ENCODE measurements at regions not wholly inside any gene's neighbourhood (a gene's known extent, or its start where the extent isn't known, plus 50 kb on each side); places are given as distances from the start of the nearest gene placed in this dataset.
A peak's percentile ranks its signal among the peaks of the same experiment; 100 is the strongest.

DNA sequence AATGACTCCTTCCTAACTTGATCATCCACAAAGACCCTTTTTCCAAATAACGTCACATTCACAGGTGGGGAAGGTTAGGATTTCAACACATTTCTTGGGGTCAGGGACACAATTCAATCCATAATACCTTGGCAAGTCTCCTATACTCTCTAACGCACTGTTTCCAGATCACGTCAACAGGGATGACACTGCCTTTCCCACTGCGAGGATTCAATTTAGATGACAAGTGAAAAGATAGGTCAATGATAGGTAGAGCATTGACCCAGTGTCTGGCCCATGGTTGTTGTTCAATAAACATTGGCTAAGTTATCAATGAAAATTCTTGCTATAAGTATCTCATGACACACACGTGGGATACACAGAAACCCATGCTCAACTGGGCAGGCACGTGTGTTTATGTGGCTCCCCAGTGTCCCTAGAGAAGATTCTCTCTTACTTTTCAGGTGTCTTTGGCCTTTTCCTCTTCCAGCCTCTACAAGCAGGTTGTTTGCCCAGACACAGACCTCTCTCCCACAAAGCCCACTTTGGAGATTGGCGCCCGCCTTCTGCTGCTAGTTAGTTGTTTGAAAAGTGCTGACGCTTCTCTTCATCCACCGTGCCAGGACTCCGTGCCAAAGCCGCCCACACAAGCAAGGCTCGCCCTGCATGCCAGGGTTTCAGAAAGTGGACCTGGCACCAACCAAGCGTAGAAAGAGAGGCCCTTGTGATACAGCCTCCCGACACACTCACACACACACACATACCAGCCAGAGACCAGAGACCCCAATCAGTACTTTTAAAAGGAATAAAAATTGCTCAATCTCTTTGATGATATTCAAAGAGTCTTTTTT lies 594.5 kb downstream of the BNC2 start:
- Mint-ChIP-seq H3K36me3 (no peaks in the 10 kb centered on the region), H3K4me1 (ENCODE audit: unreplicated experiment) (peaks cover 32% of the 10 kb centered on the region), H3K9me3 (peaks cover 7% of the 10 kb centered on the region), H3K27me3 (peaks cover 3% of the 10 kb centered on the region), H3K27ac (no peak overlapping the region), H3K4me3 (no peak overlapping the region)
- no peak for DNase-seq (ENCODE audit: extremely low spot score, unreplicated experiment)
- TF ChIP-seq, protein P1, sequence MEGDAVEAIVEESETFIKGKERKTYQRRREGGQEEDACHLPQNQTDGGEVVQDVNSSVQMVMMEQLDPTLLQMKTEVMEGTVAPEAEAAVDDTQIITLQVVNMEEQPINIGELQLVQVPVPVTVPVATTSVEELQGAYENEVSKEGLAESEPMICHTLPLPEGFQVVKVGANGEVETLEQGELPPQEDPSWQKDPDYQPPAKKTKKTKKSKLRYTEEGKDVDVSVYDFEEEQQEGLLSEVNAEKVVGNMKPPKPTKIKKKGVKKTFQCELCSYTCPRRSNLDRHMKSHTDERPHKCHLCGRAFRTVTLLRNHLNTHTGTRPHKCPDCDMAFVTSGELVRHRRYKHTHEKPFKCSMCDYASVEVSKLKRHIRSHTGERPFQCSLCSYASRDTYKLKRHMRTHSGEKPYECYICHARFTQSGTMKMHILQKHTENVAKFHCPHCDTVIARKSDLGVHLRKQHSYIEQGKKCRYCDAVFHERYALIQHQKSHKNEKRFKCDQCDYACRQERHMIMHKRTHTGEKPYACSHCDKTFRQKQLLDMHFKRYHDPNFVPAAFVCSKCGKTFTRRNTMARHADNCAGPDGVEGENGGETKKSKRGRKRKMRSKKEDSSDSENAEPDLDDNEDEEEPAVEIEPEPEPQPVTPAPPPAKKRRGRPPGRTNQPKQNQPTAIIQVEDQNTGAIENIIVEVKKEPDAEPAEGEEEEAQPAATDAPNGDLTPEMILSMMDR (conservative IDR thresholded peaks at IDR 0.05): no peak

DNA sequence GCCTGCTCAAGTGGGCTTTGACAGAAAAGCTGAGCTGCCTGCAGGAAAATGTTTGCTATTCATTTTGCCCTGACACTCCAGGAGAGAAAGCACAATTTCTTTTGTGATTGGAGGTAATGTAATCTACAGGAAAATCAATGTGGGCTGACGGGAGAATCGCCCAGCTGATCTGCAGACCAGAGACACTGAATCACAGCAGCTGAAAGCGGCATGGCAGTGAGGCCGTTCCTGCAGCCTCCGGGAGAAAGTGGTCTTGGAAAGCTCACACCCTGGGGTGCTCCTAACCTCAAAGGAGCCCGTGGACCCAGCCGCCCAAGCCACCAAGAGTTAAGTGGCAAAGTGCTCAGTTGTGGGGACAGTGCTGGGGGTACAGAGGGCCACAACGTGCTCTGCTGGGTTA lies 593.6 kb downstream of the BNC2 start:
- Mint-ChIP-seq H3K27ac (no peak overlapping the region), H3K27me3 (peaks cover 3% of the 10 kb centered on the region), H3K36me3 (no peaks in the 10 kb centered on the region), H3K4me1 (ENCODE audit: unreplicated experiment) (peaks cover 39% of the 10 kb centered on the region), H3K9me3 (peaks cover 10% of the 10 kb centered on the region), H3K4me3 (no peak overlapping the region)
- no peak for DNase-seq (ENCODE audit: extremely low spot score, unreplicated experiment)
- TF ChIP-seq, protein P1 (conservative IDR thresholded peaks at IDR 0.05): no peak

DNA sequence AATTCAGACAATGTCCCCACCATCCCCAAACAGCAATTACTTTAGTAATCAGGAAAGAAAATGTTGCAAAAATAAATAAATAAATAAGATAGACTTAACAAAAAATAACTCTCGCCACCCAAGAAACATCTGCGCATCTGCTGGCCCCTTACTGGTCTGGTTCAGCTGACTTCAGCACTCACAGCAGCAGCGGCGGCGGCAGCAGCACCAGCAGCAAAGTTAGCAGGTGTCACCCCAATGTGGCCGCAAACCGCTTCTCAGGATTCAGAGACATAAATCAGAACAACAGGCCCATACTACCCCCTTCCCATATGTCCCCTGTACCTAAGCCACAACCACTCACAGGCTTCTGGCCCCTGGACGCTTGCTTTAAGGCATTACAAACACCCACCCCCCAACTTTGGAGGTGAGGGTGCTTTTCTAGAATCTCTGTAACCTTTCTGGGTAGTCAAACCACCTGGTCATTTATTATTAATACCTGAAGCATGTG lies 593.0 kb downstream of the BNC2 start:
- H3K36me3 Mint-ChIP-seq: no peaks in the 10 kb centered on the region
- TF ChIP-seq, protein P1 (conservative IDR thresholded peaks at IDR 0.05): no peak
- peaks cover 11% of the 10 kb centered on the region for H3K9me3 Mint-ChIP-seq
- no peak overlapping the region for H3K4me3 Mint-ChIP-seq
- no peak for DNase-seq (ENCODE audit: extremely low spot score, unreplicated experiment)
- peaks cover 42% of the 10 kb centered on the region for H3K4me1 Mint-ChIP-seq (ENCODE audit: unreplicated experiment)
- peaks cover 3% of the 10 kb centered on the region for H3K27me3 Mint-ChIP-seq
- no peak overlapping the region for H3K27ac Mint-ChIP-seq

DNA sequence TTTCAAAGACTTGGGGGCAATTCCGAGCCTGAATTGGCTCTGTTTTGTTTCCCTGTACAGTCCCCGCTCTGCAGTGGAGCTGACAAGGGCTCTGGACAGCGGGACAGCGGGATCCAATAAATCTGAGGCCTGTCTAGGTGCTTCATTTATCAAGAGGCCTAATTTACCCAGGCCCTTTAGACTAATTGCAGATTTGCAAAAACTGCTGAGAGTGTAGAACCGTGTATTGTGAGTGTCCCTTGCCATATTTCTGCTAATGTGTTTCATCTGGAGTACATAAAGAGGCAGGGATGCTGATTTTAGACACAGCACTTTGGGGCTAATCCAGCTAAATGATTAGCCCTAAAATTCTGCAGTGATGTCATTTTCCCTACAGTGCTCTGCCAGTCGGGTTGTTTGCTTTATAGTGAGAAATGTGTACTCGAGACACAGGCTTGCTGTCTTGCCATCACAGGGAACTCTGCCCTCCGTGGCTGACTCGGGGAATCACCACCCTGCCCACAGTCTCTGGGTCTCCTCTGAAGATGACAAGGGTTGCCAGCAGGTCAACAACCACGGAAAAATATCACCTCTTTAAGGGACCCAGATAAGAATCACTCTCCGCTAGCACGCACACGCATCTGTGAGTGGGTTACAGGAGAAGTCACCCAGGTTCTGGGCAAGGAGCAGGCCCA lies 592.0 kb downstream of the BNC2 start:
- H3K9me3 Mint-ChIP-seq: peaks cover 16% of the 10 kb centered on the region
- peak overlapping the region; percentile 70 for H3K27ac Mint-ChIP-seq
- no peak for DNase-seq (ENCODE audit: extremely low spot score, unreplicated experiment)

DNA sequence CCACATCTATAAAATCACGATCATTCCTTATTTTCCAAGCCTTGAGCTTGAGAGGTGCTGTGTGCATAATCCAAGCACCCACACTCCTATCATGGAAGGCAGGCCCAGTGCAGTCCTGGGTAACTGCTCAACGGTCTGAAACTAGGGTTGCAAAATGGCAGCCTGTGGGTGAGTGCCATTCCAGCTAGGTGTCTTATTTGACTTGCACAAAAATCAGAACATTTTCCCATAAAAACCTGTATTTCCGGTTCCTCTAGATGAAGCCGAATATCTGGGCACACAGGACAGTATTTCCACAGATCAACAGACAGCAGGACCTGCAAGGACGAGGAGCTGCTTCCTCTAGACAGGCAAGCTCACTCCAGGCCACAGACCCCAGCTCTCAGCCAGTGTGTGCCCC lies 588.8 kb downstream of the BNC2 start:
- no peak overlapping the region for H3K27ac Mint-ChIP-seq
- H3K9me3 Mint-ChIP-seq: peaks cover 17% of the 10 kb centered on the region
- peaks cover 48% of the 10 kb centered on the region for H3K4me1 Mint-ChIP-seq (ENCODE audit: unreplicated experiment)
- peaks cover 4% of the 10 kb centered on the region for H3K36me3 Mint-ChIP-seq
- peaks cover 3% of the 10 kb centered on the region for H3K27me3 Mint-ChIP-seq
- no peak for DNase-seq (ENCODE audit: extremely low spot score, unreplicated experiment)
- H3K4me3 Mint-ChIP-seq: no peak overlapping the region
- TF ChIP-seq, protein P1 (conservative IDR thresholded peaks at IDR 0.05): no peak

More for the DNA sequence above, 592.0 kb downstream of the BNC2 start:
- H3K27me3 Mint-ChIP-seq: peaks cover 3% of the 10 kb centered on the region
- peaks cover under 1% of the 10 kb centered on the region for H3K36me3 Mint-ChIP-seq
- peaks cover 42% of the 10 kb centered on the region for H3K4me1 Mint-ChIP-seq (ENCODE audit: unreplicated experiment)
- peak overlapping the region; percentile 45 for H3K4me3 Mint-ChIP-seq
- TF ChIP-seq, protein P1 (conservative IDR thresholded peaks at IDR 0.05): no peak
